Fibroblast of villous mesenchyme (primary cell): ENCODE measurements at regions not wholly inside any gene's neighbourhood (a gene's known extent, or its start where the extent isn't known, plus 50 kb on each side); places are given as distances from the start of the nearest gene placed in this dataset.

Source experiments
- DNase-seq: peaks from one replicate; pipeline ENCODE4 v3.0.0-alpha.2; 2010; ENCODE audit warnings: low read depth
- H3K4me3 ChIP-seq: 2 replicates; pipeline ENCODE4 v1.5.1; 2011; ENCODE audit warnings: low read depth, mild to moderate bottlenecking, low read length
- TF ChIP-seq, protein P1 (sequence below): IDR thresholded peaks from 2 replicates; pipeline ENCODE4 v1.5.1; 2012; ENCODE audit warnings: low read depth, mild to moderate bottlenecking, low read length; ENCODE audit not compliant: insufficient read depth

DNA sequence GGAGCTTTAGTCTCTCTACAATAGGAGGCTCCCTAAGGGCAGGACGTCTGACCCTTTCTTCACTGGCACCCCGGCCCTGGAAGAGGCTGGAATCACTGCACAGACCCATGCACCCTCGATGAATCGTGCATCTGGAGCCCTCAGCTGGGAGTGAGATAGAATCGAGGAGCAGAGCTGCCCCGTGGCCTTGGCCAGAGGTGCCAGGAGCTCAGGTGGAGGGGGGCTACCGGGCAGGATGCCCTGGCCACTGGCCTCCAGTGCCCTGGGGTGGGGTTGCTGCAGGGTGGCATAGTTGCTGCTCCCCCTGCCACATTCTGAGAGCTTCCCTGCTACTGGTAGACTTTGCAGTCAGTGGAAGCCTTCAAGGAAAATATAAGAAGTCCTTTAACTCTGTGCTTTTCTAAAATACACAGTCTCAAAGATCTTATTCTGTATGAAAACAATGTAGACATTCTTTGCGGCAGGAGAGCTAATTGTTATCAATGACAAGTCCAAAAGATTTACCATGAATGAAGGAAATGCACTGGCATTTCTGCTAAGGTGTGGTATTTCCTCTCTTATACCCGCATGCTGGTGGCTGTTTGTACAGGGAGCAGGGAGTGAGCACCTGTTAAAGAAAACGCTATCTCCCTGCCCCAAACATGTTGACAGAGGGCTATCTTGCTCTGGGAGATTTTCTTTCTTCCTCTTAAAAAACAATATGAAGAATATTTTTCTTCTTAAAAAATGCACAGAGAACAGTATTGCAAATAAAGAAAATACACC, 122.8 kb downstream of the C6orf118 start:
- no peak overlapping the region for H3K4me3 ChIP-seq
- no peak for DNase-seq
- TF ChIP-seq, protein P1, sequence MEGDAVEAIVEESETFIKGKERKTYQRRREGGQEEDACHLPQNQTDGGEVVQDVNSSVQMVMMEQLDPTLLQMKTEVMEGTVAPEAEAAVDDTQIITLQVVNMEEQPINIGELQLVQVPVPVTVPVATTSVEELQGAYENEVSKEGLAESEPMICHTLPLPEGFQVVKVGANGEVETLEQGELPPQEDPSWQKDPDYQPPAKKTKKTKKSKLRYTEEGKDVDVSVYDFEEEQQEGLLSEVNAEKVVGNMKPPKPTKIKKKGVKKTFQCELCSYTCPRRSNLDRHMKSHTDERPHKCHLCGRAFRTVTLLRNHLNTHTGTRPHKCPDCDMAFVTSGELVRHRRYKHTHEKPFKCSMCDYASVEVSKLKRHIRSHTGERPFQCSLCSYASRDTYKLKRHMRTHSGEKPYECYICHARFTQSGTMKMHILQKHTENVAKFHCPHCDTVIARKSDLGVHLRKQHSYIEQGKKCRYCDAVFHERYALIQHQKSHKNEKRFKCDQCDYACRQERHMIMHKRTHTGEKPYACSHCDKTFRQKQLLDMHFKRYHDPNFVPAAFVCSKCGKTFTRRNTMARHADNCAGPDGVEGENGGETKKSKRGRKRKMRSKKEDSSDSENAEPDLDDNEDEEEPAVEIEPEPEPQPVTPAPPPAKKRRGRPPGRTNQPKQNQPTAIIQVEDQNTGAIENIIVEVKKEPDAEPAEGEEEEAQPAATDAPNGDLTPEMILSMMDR = no peak

DNA sequence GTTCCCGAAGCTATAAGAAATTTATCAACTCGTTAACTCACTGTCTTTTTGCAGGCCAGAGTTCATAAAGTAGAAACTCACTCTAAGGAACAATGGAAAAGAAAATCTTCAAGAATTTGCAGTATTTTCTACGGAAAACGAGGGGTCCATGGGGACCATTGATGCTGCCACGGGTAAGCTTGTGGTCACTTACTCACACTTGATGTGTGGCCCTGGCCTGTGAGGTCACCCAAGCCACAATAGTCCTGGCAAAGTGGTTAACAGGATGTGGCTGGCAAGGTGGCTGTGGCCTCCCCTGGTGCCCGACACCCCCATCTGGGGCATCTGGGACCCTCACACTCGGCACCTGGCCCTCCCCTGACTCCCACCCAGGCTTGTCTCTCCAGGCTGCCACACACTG, 123.4 kb downstream of the C6orf118 start:
- TF ChIP-seq, protein P1 = no peak
- no peak for DNase-seq
- no peak overlapping the region for H3K4me3 ChIP-seq

DNA sequence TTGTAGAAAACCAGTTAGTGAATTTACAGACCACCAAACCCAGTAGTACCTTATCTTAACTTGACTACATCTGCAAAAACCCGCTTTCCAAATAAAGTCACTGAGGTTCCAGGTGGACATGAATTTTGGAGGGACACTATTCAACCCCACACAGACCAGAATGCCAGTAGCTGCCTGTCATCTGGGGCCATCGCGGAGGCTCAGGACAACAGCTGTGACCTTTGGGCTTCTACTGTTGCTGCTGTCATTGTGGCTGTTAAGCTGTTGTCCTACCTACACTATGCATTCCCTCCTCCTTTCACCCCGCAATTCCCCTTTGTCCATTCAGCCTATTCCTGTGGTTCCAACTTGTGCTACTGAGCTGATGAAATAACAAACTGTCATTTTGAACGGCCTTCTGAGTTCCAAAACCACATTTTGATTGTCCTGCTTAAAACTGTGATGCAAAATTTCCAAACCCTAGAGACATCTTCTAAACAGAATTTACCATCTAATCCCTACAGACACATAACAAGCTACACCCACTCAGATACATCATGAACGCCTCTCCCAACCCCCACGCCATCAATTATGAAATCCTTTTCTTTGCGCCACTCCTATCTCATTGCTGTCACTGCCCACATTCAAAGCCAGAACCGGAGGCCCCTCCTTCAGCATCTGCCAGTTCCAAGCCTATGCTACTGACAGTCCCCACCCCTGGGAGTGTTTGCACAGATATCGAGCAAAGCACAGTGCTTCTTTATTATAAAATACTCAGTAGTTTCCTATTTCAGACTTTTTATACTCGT, 125.0 kb downstream of the C6orf118 start:
- peak; percentile 7 for DNase-seq
- TF ChIP-seq, protein P1 = no peak
- H3K4me3 ChIP-seq = no peak overlapping the region

DNA sequence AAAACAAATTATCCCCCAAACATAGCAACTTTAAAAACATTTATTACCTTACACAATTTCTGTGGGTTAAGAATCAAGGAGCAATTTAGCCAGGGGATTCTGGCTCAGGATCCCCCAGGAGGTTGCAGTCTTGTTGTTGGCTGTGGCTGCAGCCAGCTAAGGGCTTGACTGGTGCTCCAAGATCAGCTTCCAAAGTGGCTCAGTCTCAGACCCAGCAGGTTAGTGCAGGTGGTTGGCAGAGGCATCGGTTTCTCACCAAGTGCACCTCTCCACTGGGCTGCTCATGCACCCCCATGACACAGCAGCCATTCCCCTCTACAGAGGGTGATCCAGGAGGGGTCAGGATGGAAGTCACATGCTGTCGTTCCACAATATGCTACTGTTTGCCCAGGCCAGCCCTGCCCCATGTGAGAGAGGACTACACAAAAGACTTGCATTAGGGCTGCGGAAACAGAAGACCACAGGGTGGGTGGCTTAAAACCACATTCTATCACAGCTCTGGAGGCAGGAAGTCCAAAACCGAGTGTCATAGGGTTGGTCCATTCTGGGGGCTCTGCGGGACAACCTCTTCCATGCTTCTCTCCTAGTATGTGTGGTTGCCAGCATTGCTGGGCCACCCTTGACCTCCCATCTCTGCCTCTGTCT, 125.8 kb downstream of the C6orf118 start:
- no peak overlapping the region for H3K4me3 ChIP-seq
- TF ChIP-seq, protein P1 = no peak
- DNase-seq = no peak

DNA sequence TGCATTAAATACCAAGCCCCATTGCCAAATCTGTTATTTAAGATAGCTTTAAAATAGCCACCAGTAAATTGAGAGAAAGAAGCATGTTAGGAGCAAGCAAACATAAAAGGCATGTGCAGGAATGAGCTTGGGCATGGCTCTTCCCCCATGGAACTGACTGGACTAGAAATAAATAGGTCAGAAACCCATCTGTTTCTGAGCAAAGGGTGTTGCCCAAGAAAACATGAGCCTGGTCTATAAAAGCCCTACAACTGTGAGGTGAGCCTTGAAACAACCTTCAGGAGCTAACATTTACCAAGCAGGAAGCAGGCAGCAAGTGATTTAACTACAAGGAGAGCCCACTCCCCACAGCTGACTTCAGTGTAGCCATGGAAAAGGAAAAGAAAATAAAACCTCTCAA, 126.3 kb downstream of the C6orf118 start:
- TF ChIP-seq, protein P1 = no peak
- no peak for DNase-seq
- no peak overlapping the region for H3K4me3 ChIP-seq

DNA sequence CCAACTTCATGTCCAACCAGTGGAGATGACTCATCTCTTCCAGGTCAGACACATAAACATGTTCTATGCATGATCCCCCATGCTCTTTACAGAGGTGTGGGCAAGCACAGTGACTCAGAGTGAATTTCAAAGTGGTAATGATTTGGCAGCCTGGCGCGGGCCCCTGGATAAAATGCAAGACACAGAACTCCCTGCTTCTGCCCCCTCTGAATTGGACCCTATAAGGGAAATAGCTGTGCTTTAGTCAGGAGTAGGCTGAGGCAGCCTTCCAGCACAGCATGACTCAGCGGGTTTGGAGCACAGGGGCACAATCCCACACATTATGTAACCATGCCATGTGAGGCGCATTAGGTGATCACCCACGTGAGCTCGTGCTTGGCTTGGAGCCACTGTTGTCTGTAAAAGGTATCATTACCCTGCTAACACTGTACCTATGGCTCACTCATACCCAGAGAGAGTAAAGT, 127.4 kb downstream of the C6orf118 start:
- TF ChIP-seq, protein P1 = no peak
- H3K4me3 ChIP-seq = no peak overlapping the region
- peak; percentile 36 for DNase-seq
